Esophagus muscularis mucosa (tissue), 3 donors: ENCODE measurements at regions not wholly inside any gene's neighbourhood (a gene's known extent, or its start where the extent isn't known, plus 50 kb on each side); places are given as distances from the start of the nearest gene placed in this dataset.

Source experiments
- CTCF ChIP-seq, 3 experiments: fragments of 200-600 bp in 2 of 3; fragments of 450-650 bp in 1 of 3; sonication (generic) in 2 of 3; IDR thresholded peaks; one replicate each; pipeline ENCODE4 v1.5.1; 2017 to 2019; ENCODE audit warnings: antibody characterized with exemption in 3 of 3, mild to moderate bottlenecking in 2 of 3, moderate library complexity in 1 of 3
- POLR2A ChIP-seq: fragments of 450-650 bp; IDR thresholded peaks from one replicate; pipeline ENCODE4 v1.6.1; 2017; ENCODE audit warnings: antibody characterized with exemption, moderate library complexity, mild to moderate bottlenecking, low read depth

GRCh38 chrX:27276751-27277150 lies 186.4 kb downstream of the PPP4R3C start:
- TF ChIP-seq CTCF (IDR thresholded peaks at IDR 0.05): no peak
- TF ChIP-seq POLR2A: no peak
